CD4-positive, alpha-beta memory T cell (primary cell): ENCODE measurements at regions not wholly inside any gene's neighbourhood (a gene's known extent, or its start where the extent isn't known, plus 50 kb on each side); places are given as distances from the start of the nearest gene placed in this dataset.
A peak's percentile ranks its signal among the peaks of the same experiment; 100 is the strongest.
"Not testable (repeated sequence)": the region's sequence is repeated elsewhere in the genome, so short reads cannot be mapped to it uniquely, and the experiment has no call there.

ENCODE experiments used
- CTCF ChIA-PET: fragments of 350-600 bp; sonication (Branson Sonifier 250); formaldehyde crosslinking; loops from one replicate; lab custom pipeline; 2021; ENCODE audit warnings: inconsistent platforms; ENCODE audit not compliant: partially characterized antibody; lab: Charles Lee
- POLR2A ChIA-PET: fragments of 350-600 bp; sonication (Branson Sonifier 250); formaldehyde crosslinking; loops from one replicate; lab custom pipeline; 2021; ENCODE audit not compliant: partially characterized antibody; lab: Charles Lee
- DNase-seq, 5 donors: peaks; one replicate each; pipeline versions ENCODE4 v3.0.0 to v3.0.0-alpha.2; 2020 to 2022; ENCODE audit warnings: mixed read lengths in 1 of 5
- H3K27ac ChIP-seq: one replicate; pipeline ENCODE4 v1.7.0; 2013; ENCODE audit warnings: low read depth, low read length
- H3K27me3 ChIP-seq: 2 replicates; pipeline ENCODE4 v1.7.0; 2013; ENCODE audit warnings: mild to moderate bottlenecking, low read length, moderate library complexity; ENCODE audit not compliant: insufficient read depth
- H3K36me3 ChIP-seq: 2 replicates; pipeline ENCODE4 v1.7.0; 2013; ENCODE audit warnings: mild to moderate bottlenecking, low read length, moderate library complexity; ENCODE audit not compliant: insufficient read depth
- H3K4me1 ChIP-seq: 2 replicates; pipeline ENCODE4 v1.7.0; 2013; ENCODE audit warnings: mild to moderate bottlenecking, low read length, moderate library complexity; ENCODE audit not compliant: insufficient read depth
- H3K4me3 ChIP-seq, 2 donors: one replicate each; pipeline ENCODE4 v1.7.0; 2013; ENCODE audit warnings: low read length in 2 of 2, mild to moderate bottlenecking in 1 of 2
- H3K9me3 ChIP-seq, 2 donors: one replicate each; pipeline ENCODE4 v1.7.0; 2013; ENCODE audit warnings: low read length in 2 of 2, control low read depth in 1 of 2; ENCODE audit not compliant: control insufficient read depth in 1 of 2
- H3K27ac Mint-ChIP-seq, 7 donors: one replicate each; pipeline ENCODE4 v1.8.0; 2020 to 2021; ENCODE audit warnings: mixed read lengths in 7 of 7, mild to moderate bottlenecking in 6 of 7, inconsistent platforms in 3 of 7, moderate library complexity in 3 of 7
- H3K27me3 Mint-ChIP-seq, 2 donors: one replicate each; pipeline ENCODE4 v1.8.0; 2020 to 2021; ENCODE audit warnings: mixed read lengths in 2 of 2
- H3K36me3 Mint-ChIP-seq, 2 donors: one replicate each; pipeline ENCODE4 v1.8.0; 2020 to 2021; ENCODE audit warnings: mixed read lengths in 2 of 2, inconsistent platforms in 1 of 2, mild to moderate bottlenecking in 1 of 2
- H3K4me1 Mint-ChIP-seq, 4 donors: one replicate each; pipeline ENCODE4 v1.8.0; 2020 to 2021; ENCODE audit warnings: mixed read lengths in 4 of 4, mild to moderate bottlenecking in 1 of 4
- H3K4me3 Mint-ChIP-seq, 8 donors: one replicate each; pipeline ENCODE4 v1.8.0; 2020 to 2021; ENCODE audit warnings: mixed read lengths in 8 of 8, mild to moderate bottlenecking in 7 of 8, moderate library complexity in 6 of 8, inconsistent platforms in 3 of 8
- H3K9me3 Mint-ChIP-seq, 8 donors: one replicate each; pipeline ENCODE4 v1.8.0; 2020 to 2021; ENCODE audit warnings: mixed read lengths in 8 of 8, mild to moderate bottlenecking in 5 of 8, inconsistent platforms in 3 of 8, moderate library complexity in 1 of 8
- intact Hi-C: fragments of 100-400 bp; cut with micrococcal nuclease; formaldehyde crosslinking; loops from one replicate; pipeline ENCODE4 v1.15.1; 2023

GRCh38 chr3:106438887-106439286, 570.1 kb upstream of the CBLB start:
- H3K36me3 ChIP-seq = no peaks in the 10 kb centered on the region
- no peak overlapping the region for H3K27ac ChIP-seq
- intact Hi-C loops = no loop called here
- H3K9me3 ChIP-seq = no peaks in the 10 kb centered on the region
- no peaks in the 10 kb centered on the region for H3K4me1 ChIP-seq
- Mint-ChIP-seq H3K27ac (no peak overlapping the region), H3K27me3 (no peaks in the 10 kb centered on the region), H3K36me3 (no peaks in the 10 kb centered on the region), H3K4me1 (peaks cover 0 to 3% (median under 1%) of the 10 kb centered on the region in 4 donors), H3K4me3 (no peak overlapping the region), H3K9me3 (peaks cover 0 to 2% (median 0%) of the 10 kb centered on the region in 8 donors)
- ChIA-PET POLR2A (no interaction called here), CTCF (interaction anchor here (0.7 kb wide), 2 partner anchors 213 to 350 kb away, joined by 3 read pairs; no protein-coding TSS in a partner anchor)
- H3K27me3 ChIP-seq = no peaks in the 10 kb centered on the region
- DNase-seq = no peak
- no peak overlapping the region for H3K4me3 ChIP-seq

- no peak for DNase-seq
- Mint-ChIP-seq H3K27ac (peak overlapping the region in 1 of 7 donors; percentile 46), H3K36me3 (no peaks in the 10 kb centered on the region), H3K27me3 (no peaks in the 10 kb centered on the region), H3K4me3 (no peak overlapping the region), H3K9me3 (peaks cover 0 to 2% (median 0%) of the 10 kb centered on the region in 8 donors), H3K4me1 (no peaks in the 10 kb centered on the region)
- Histone ChIP-seq H3K9me3 (no peaks in the 10 kb centered on the region), H3K4me1 (no peaks in the 10 kb centered on the region), H3K27ac (no peak overlapping the region), H3K27me3 (no peaks in the 10 kb centered on the region), H3K36me3 (no peaks in the 10 kb centered on the region), H3K4me3 (no peak overlapping the region)
- ChIA-PET CTCF (no interaction called here), POLR2A (interaction anchor here (1.5 kb wide), 1 partner anchor 13 kb away, joined by 3 read pairs; no protein-coding TSS in a partner anchor)
- intact Hi-C loops = no loop called here
Observed at GRCh38 chr3:106440672-106441071, 571.9 kb upstream of the CBLB start.

DNA sequence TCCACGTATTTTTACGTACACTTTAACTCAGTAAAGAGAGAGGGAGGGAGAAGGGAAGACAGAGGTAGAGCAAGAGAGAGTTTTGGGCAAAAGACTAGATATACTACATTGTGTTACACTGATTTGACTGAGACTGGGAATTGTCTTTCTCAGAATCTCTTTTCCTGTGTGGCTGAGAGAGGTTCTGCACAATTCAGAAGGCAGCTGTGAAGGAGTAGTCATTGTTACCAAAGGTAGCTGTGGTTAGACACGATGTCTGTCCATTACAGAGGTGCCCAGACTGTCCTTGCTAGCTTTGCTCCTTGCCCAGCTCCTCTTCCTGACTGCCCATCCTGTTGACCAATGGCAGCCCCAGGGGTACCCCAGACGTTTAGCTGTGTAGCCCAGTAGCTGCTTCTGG, 577.5 kb upstream of the CBLB start:
- POLR2A ChIA-PET = no interaction called here
- H3K4me3 Mint-ChIP-seq = no peak overlapping the region
- no peak overlapping the region for H3K27ac ChIP-seq
- CTCF ChIA-PET = interaction anchor here (1.4 kb wide), 1 partner anchor 11 kb away, joined by 3 read pairs; no protein-coding TSS in a partner anchor
- H3K4me1 Mint-ChIP-seq = no peaks in the 10 kb centered on the region
- intact Hi-C loops = no loop called here
- no peak overlapping the region for H3K4me3 ChIP-seq
- no peak overlapping the region for H3K27ac Mint-ChIP-seq
- peaks cover 0 to 7% of the 10 kb centered on the region in 2 donors for H3K36me3 Mint-ChIP-seq
- H3K9me3 ChIP-seq = no peaks in the 10 kb centered on the region
- no peaks in the 10 kb centered on the region for H3K27me3 Mint-ChIP-seq
- no peaks in the 10 kb centered on the region for H3K27me3 ChIP-seq
- peaks cover 0 to 8% (median 7%) of the 10 kb centered on the region in 8 donors for H3K9me3 Mint-ChIP-seq
- H3K4me1 ChIP-seq = no peaks in the 10 kb centered on the region
- DNase-seq = no peak
- no peaks in the 10 kb centered on the region for H3K36me3 ChIP-seq

DNA sequence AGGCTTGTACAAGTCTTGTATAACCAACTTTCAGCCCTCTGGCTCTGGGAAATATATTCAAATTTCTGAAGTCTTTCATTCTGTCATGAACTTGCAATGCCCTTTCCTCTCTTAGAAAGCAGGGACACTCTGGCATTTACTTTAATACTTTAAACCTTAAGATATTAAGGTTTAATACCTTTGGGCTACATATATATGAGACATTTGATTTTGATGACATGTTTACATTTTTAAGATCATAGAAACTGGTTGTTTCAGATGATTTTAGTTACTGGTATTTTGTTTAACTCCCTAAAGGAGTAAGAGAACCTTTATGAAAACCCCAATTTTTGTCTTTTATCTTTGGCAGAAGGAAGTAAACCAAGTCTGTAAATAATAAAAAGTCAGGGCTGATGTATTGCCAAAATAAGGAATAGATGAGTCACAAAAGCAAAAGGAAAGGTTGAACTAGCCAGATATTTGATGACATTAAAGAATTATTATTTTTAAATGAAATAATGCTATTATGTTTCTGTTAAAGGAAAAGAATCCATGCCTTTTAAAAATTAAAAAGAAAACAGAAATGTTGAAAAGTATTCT, 579.0 kb upstream of the CBLB start:
- Mint-ChIP-seq H3K27ac (no peak overlapping the region), H3K9me3 (peaks cover 0 to 8% (median 7%) of the 10 kb centered on the region in 8 donors), H3K4me3 (no peak overlapping the region), H3K4me1 (no peaks in the 10 kb centered on the region), H3K36me3 (peaks cover 0 to 7% of the 10 kb centered on the region in 2 donors), H3K27me3 (no peaks in the 10 kb centered on the region)
- POLR2A ChIA-PET = no interaction called here
- no peak for DNase-seq
- Histone ChIP-seq H3K36me3 (no peaks in the 10 kb centered on the region), H3K9me3 (no peaks in the 10 kb centered on the region), H3K27ac (no peak overlapping the region), H3K4me1 (no peaks in the 10 kb centered on the region), H3K4me3 (no peak overlapping the region), H3K27me3 (no peaks in the 10 kb centered on the region)
- intact Hi-C loops = no loop called here
- CTCF ChIA-PET = no interaction called here

DNA sequence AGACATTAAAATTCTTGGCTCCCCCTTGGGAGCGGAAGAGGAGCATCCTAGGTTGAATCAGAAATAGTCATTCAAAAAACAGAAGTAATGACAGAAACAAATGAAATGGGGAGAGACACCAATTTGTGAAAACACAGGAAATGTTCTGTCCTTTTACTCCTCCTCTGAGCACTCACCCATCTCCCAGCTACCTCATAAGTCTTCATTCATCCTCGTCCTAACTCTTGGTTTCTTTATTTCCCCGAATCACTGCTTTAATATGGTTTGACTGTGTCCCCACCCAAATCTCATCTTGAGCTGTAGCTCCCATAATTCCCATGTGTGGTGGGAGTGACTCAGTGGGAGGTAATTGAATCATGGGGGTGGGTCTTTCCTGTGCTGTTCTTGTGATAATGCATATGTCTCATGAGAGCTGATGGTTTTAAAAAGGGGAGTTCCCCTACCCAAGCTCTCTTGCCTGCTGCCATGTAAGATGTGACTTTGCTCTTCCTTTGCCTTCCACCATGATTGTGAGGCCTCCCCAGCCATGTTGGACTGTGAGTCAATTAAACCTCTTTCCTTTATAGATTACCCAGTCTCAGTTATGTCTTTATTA, 579.7 kb upstream of the CBLB start:
- H3K4me3 ChIP-seq, POLR2A ChIA-PET, H3K9me3 Mint-ChIP-seq, H3K27me3 ChIP-seq, H3K36me3 ChIP-seq, DNase-seq, H3K27me3 Mint-ChIP-seq, H3K9me3 ChIP-seq, H3K4me1 Mint-ChIP-seq, H3K4me3 Mint-ChIP-seq, H3K27ac ChIP-seq, intact Hi-C loops, CTCF ChIA-PET, H3K4me1 ChIP-seq, H3K36me3 Mint-ChIP-seq: not testable (repeated sequence)
- H3K27ac Mint-ChIP-seq = peak overlapping the region in 1 of 7 donors; percentile 30

GRCh38 chr3:106452096-106452495, 583.3 kb upstream of the CBLB start:
- no peak overlapping the region for H3K27ac Mint-ChIP-seq
- no peaks in the 10 kb centered on the region for H3K4me1 ChIP-seq
- intact Hi-C loops = no loop called here
- no peaks in the 10 kb centered on the region for H3K27me3 ChIP-seq
- H3K36me3 Mint-ChIP-seq = peaks cover 0 to 7% of the 10 kb centered on the region in 2 donors
- H3K27me3 Mint-ChIP-seq = no peaks in the 10 kb centered on the region
- no peak overlapping the region for H3K27ac ChIP-seq
- POLR2A ChIA-PET = no interaction called here
- H3K4me1 Mint-ChIP-seq = no peaks in the 10 kb centered on the region
- H3K4me3 Mint-ChIP-seq = no peak overlapping the region
- H3K4me3 ChIP-seq = no peak overlapping the region
- CTCF ChIA-PET = no interaction called here
- no peaks in the 10 kb centered on the region for H3K9me3 ChIP-seq
- peaks cover 0 to 8% (median 6%) of the 10 kb centered on the region in 8 donors for H3K9me3 Mint-ChIP-seq
- DNase-seq = no peak
- no peaks in the 10 kb centered on the region for H3K36me3 ChIP-seq

GRCh38 chr3:106454497-106454896, 585.7 kb upstream of the CBLB start:
- H3K27ac Mint-ChIP-seq = no peak overlapping the region
- CTCF ChIA-PET = no interaction called here

More at GRCh38 chr3:106454497-106454896, 585.7 kb upstream of the CBLB start:
- peaks cover 0 to 6% (median 1%) of the 10 kb centered on the region in 4 donors for H3K4me1 Mint-ChIP-seq
- Histone ChIP-seq H3K4me3 (no peak overlapping the region), H3K4me1 (no peaks in the 10 kb centered on the region), H3K27ac (no peak overlapping the region), H3K27me3 (no peaks in the 10 kb centered on the region), H3K9me3 (no peaks in the 10 kb centered on the region), H3K36me3 (no peaks in the 10 kb centered on the region)
- no peaks in the 10 kb centered on the region for H3K27me3 Mint-ChIP-seq
- no peaks in the 10 kb centered on the region for H3K36me3 Mint-ChIP-seq
- H3K9me3 Mint-ChIP-seq = no peaks in the 10 kb centered on the region
- intact Hi-C loops = no loop called here
- no peak overlapping the region for H3K4me3 Mint-ChIP-seq
- DNase-seq = no peak
- POLR2A ChIA-PET = no interaction called here
